GM23338 (cell line): ENCODE measurements at regions not wholly inside any gene's neighbourhood (a gene's known extent, or its start where the extent isn't known, plus 50 kb on each side); places are given as distances from the start of the nearest gene placed in this dataset.

Experiments used
- ATAC-seq: fragments of 200-7000 bp; cut with Tn5 transposase; 3 replicates; pipeline ENCODE4 v1.9.1; 2020
- DNase-seq: peaks from one replicate; pipeline ENCODE4 v3.0.0-alpha.2; 2015; ENCODE audit warnings: low spot score
- H2AFZ ChIP-seq: fragments of 200-600 bp; sonication (generic); 2 replicates; pipeline ENCODE4 v1.8.0; 2016; ENCODE audit warnings: antibody characterized with exemption, mild to moderate bottlenecking, moderate library complexity
- H3F3A ChIP-seq: fragments of 200-600 bp; sonication (generic); replicated peaks from 2 replicates; pipeline ENCODE4 v1.8.0; 2017; ENCODE audit warnings: antibody characterized with exemption, mixed run types, low read depth
- H3K27ac ChIP-seq: fragments of 200-600 bp; sonication (generic); 2 replicates; pipeline ENCODE4 v1.6.1; 2016; ENCODE audit warnings: low read depth
- H3K27me3 ChIP-seq: fragments of 200-600 bp; sonication (generic); 2 replicates; pipeline ENCODE4 v1.8.0; 2016; ENCODE audit warnings: mild to moderate bottlenecking, mixed run types, moderate library complexity; ENCODE audit not compliant: insufficient read depth
- H3K36me3 ChIP-seq: fragments of 200-600 bp; sonication (generic); 2 replicates; pipeline ENCODE4 v1.8.0; 2016; ENCODE audit warnings: mild to moderate bottlenecking; ENCODE audit not compliant: insufficient read depth
- H3K4me1 ChIP-seq: fragments of 200-600 bp; sonication (generic); 2 replicates; pipeline ENCODE4 v1.8.0; 2016; ENCODE audit warnings: mild to moderate bottlenecking, moderate library complexity; ENCODE audit not compliant: insufficient read depth
- H3K4me2 ChIP-seq: fragments of 200-600 bp; sonication (generic); 2 replicates; pipeline ENCODE4 v1.7.1; 2017; ENCODE audit warnings: mixed run types
- H3K4me3 ChIP-seq: fragments of 200-600 bp; sonication (generic); 2 replicates; pipeline ENCODE4 v1.6.1; 2016; ENCODE audit warnings: mixed run types
- H3K79me2 ChIP-seq: fragments of 200-600 bp; sonication (generic); replicated peaks from 2 replicates; pipeline ENCODE4 v1.8.0; 2017; ENCODE audit warnings: mild to moderate bottlenecking; ENCODE audit not compliant: insufficient read depth
- H3K9me2 ChIP-seq: fragments of 200-600 bp; sonication (generic); 2 replicates; pipeline ENCODE4 v1.8.0; 2017; ENCODE audit not compliant: insufficient read depth
- H4K20me1 ChIP-seq: fragments of 200-600 bp; sonication (generic); replicated peaks from 2 replicates; pipeline ENCODE4 v1.8.0; 2017; ENCODE audit warnings: mild to moderate bottlenecking; ENCODE audit not compliant: insufficient read depth
- H3K27ac Mint-ChIP-seq: 2 replicates; pipeline ENCODE4 v1.8.0; 2020; ENCODE audit warnings: inconsistent platforms, mild to moderate bottlenecking, moderate library complexity, mixed read lengths
- H3K27me3 Mint-ChIP-seq: 3 replicates; pipeline ENCODE4 v1.8.0; 2022; ENCODE audit warnings: low read depth, mild to moderate bottlenecking, moderate library complexity, mixed read lengths, inconsistent platforms; ENCODE audit not compliant: insufficient read depth, poor library complexity
- H3K36me3 Mint-ChIP-seq: 3 replicates; pipeline ENCODE4 v1.8.0; 2021; ENCODE audit warnings: low read depth, mild to moderate bottlenecking, inconsistent platforms, moderate library complexity, mixed read lengths
- H3K4me1 Mint-ChIP-seq: 3 replicates; pipeline ENCODE4 v1.8.0; 2020; ENCODE audit warnings: mild to moderate bottlenecking, inconsistent platforms, mixed read lengths
- H3K4me3 Mint-ChIP-seq: 3 replicates; pipeline ENCODE4 v1.8.0; 2021; ENCODE audit warnings: moderate library complexity, mild to moderate bottlenecking, inconsistent platforms, mixed read lengths
- H3K9me3 Mint-ChIP-seq: 3 replicates; pipeline ENCODE4 v1.8.0; 2020; ENCODE audit warnings: moderate library complexity, mild to moderate bottlenecking, inconsistent platforms, mixed read lengths
- CREB1 ChIP-seq: fragments of 250-450 bp; sonication (Bioruptor Pico); IDR thresholded peaks from 2 replicates; pipeline ENCODE4 v1.5.0; 2020; ENCODE audit warnings: low read depth, mild to moderate bottlenecking, moderate library complexity
- ETS1 ChIP-seq: IDR thresholded peaks from 2 replicates; pipeline ENCODE4 v1.6.1; 2016; ENCODE audit warnings: antibody characterized with exemption
- EZH2 ChIP-seq: fragments of 200-600 bp; sonication (generic); IDR thresholded peaks from one replicate; pipeline ENCODE4 v1.8.0; 2017; ENCODE audit warnings: antibody characterized with exemption, mild to moderate bottlenecking, low read depth; ENCODE audit not compliant: unreplicated experiment
- JUNB ChIP-seq: IDR thresholded peaks from one replicate; pipeline ENCODE4 v1.6.1; 2016; ENCODE audit warnings: antibody characterized with exemption; ENCODE audit not compliant: unreplicated experiment
- POLR2AphosphoS5 ChIP-seq: IDR thresholded peaks from 2 replicates; pipeline ENCODE4 v1.6.1; 2016; ENCODE audit warnings: antibody characterized with exemption, low read depth
- REST ChIP-seq: IDR thresholded peaks from one replicate; pipeline ENCODE4 v1.6.1; 2018; ENCODE audit warnings: antibody characterized with exemption; ENCODE audit not compliant: unreplicated experiment
- ZNF331 ChIP-seq: fragments of 250-450 bp; sonication (Bioruptor Pico); IDR thresholded peaks from 2 replicates; pipeline ENCODE4 v1.5.0; 2020; ENCODE audit warnings: low read depth, mild to moderate bottlenecking, moderate library complexity
- ZNF462 ChIP-seq: fragments of 250-450 bp; sonication (Bioruptor Pico); IDR thresholded peaks from 2 replicates; pipeline ENCODE4 v1.5.0; 2020; ENCODE audit warnings: mild to moderate bottlenecking, moderate library complexity

- Mint-ChIP-seq H3K4me1 (peaks cover 19% of the 10 kb centered on the region), H3K36me3 (no peaks in the 10 kb centered on the region), H3K9me3 (no peaks in the 10 kb centered on the region), H3K27ac (no peak overlapping the region), H3K4me3 (no peak overlapping the region), H3K27me3 (peaks cover 11% of the 10 kb centered on the region)
- Histone ChIP-seq H3K79me2 (no peaks in the 10 kb centered on the region), H3K4me3 (no peak overlapping the region), H3F3A (no peaks in the 10 kb centered on the region), H2AFZ (no peak overlapping the region), H3K4me1 (no peaks in the 10 kb centered on the region; the same call in 1 of the 2 replicates), H3K4me2 (no peak overlapping the region), H3K9me2 (no peaks in the 10 kb centered on the region), H3K27ac (no peak overlapping the region), H4K20me1 (no peaks in the 10 kb centered on the region), H3K36me3 (no peaks in the 10 kb centered on the region), H3K27me3 (no peaks in the 10 kb centered on the region)
- DNase-seq (no peak), ATAC-seq (no peak)
- TF ChIP-seq ETS1 (no peak), ZNF462 (CRISPR knock-in tag) (no peak), ZNF331 (CRISPR knock-in tag) (no peak), CREB1 (CRISPR knock-in tag) (no peak), REST (no peak), EZH2 (no peak), JUNB (no peak), POLR2AphosphoS5 (no peak)
Observed at GRCh38 chr9:121568343-121569265, 69.0 kb upstream of the GGTA1 start.
